B cell (primary cell): ENCODE measurements at regions not wholly inside any gene's neighbourhood (a gene's known extent, or its start where the extent isn't known, plus 50 kb on each side); places are given as distances from the start of the nearest gene placed in this dataset.

Source experiments
- ATAC-seq: fragments of 200-7000 bp; cut with Tn5 transposase; one replicate; pipeline ENCODE4 v1.10.0; 2021; ENCODE audit warnings: low read depth, mild to moderate bottlenecking, moderate number of reproducible peaks, moderate library complexity
- CTCF ChIA-PET: fragments of 350-600 bp; sonication (Branson Sonifier 250); formaldehyde crosslinking; loops from one replicate; lab custom pipeline; 2021; ENCODE audit warnings: antibody characterized with exemption, inconsistent platforms; lab: Charles Lee
- POLR2A ChIA-PET: fragments of 350-600 bp; sonication (Branson Sonifier 250); formaldehyde crosslinking; loops from one replicate; lab custom pipeline; 2021; ENCODE audit warnings: antibody characterized with exemption; lab: Charles Lee
- DNase-seq: peaks from one replicate; pipeline ENCODE4 v3.0.0; 2013
- H2AFZ ChIP-seq: 2 replicates; pipeline ENCODE4 v1.6.1; 2012; ENCODE audit warnings: mild to moderate bottlenecking, low read depth, low read length; ENCODE audit not compliant: insufficient read depth, poor library complexity, severe bottlenecking
- H3K27ac ChIP-seq, 2 donors: 1 replicate in 1 of 2; 2 replicates in 1 of 2; pipeline ENCODE4 v1.5.1; 2012 to 2013; ENCODE audit warnings: low read length in 2 of 2, mild to moderate bottlenecking in 2 of 2, moderate library complexity in 1 of 2
- H3K27me3 ChIP-seq, 4 experiments: fragments of 200-600 bp in 1 of 4; sonication (generic) in 1 of 4; replicated peaks in 1 of 4; 1 replicate in 2 of 4; 2 replicates in 2 of 4; pipeline versions ENCODE4 v1.6.1 to v1.7.0; 2013 to 2016; ENCODE audit warnings: low read length in 3 of 4, mild to moderate bottlenecking in 2 of 4, mixed read lengths in 1 of 4, moderate library complexity in 1 of 4; ENCODE audit not compliant: insufficient read depth in 4 of 4, control insufficient read depth in 3 of 4; ENCODE audit errors: control extremely low read depth in 1 of 4
- H3K36me3 ChIP-seq, 2 experiments: replicated peaks in 1 of 2; 1 replicate in 1 of 2; 2 replicates in 1 of 2; pipeline versions ENCODE4 v1.6.1 to v1.7.1; 2013; ENCODE audit warnings: low read length in 1 of 2; ENCODE audit not compliant: insufficient read depth in 2 of 2, control insufficient read depth in 1 of 2; ENCODE audit errors: control extremely low read depth in 1 of 2, extremely low read depth in 1 of 2
- H3K4me1 ChIP-seq, 2 donors: fragments of 200-600 bp in 1 of 2; sonication (generic) in 1 of 2; 1 replicate in 1 of 2; 2 replicates in 1 of 2; pipeline versions ENCODE4 v1.5.1 to v1.6.1; 2013 to 2017; ENCODE audit warnings: low read length in 2 of 2; ENCODE audit not compliant: control insufficient read depth in 2 of 2, insufficient read depth in 2 of 2
- H3K4me2 ChIP-seq: replicated peaks from 2 replicates; pipeline ENCODE3; 2012; ENCODE audit warnings: mild to moderate bottlenecking, low read depth, low read length; ENCODE audit not compliant: poor library complexity, severe bottlenecking
- H3K4me3 ChIP-seq, 5 experiments: fragments of 200-600 bp in 1 of 5; sonication (generic) in 1 of 5; 1 replicate in 3 of 5; 2 replicates in 2 of 5; pipeline versions ENCODE4 v1.5.1 to v1.7.0; 2011 to 2016; ENCODE audit warnings: low read length in 4 of 5, mild to moderate bottlenecking in 4 of 5, low read depth in 2 of 5, control low read depth in 1 of 5, moderate library complexity in 1 of 5; ENCODE audit not compliant: insufficient read depth in 1 of 5; ENCODE audit errors: control extremely low read depth in 1 of 5, extremely low read depth in 1 of 5
- H3K79me2 ChIP-seq: fragments of 200-600 bp; sonication (generic); one replicate; pipeline ENCODE4 v1.6.0; 2016; ENCODE audit warnings: low read length; ENCODE audit not compliant: control insufficient read depth, insufficient read depth
- H3K9ac ChIP-seq: fragments of 200-600 bp; sonication (generic); 2 replicates; pipeline ENCODE4 v1.6.1; 2017; ENCODE audit warnings: mild to moderate bottlenecking, low read length, moderate library complexity
- H3K9me3 ChIP-seq, 3 donors: one replicate each; pipeline versions ENCODE4 v1.6.1 to v1.7.1; 2013; ENCODE audit warnings: low read length in 2 of 3; ENCODE audit not compliant: control insufficient read depth in 2 of 3, insufficient read depth in 1 of 3; ENCODE audit errors: control extremely low read depth in 1 of 3
- H4K20me1 ChIP-seq: 2 replicates; pipeline ENCODE4 v1.6.0; 2012; ENCODE audit warnings: mild to moderate bottlenecking, low read length; ENCODE audit not compliant: insufficient read depth, control insufficient read depth, poor library complexity, severe bottlenecking
- H3K27ac Mint-ChIP-seq: one replicate; pipeline ENCODE4 v1.8.0; 2021; ENCODE audit warnings: mixed read lengths
- H3K27me3 Mint-ChIP-seq: one replicate; pipeline ENCODE4 v1.8.0; 2021; ENCODE audit warnings: mixed read lengths
- H3K4me1 Mint-ChIP-seq: one replicate; pipeline ENCODE4 v1.8.0; 2021; ENCODE audit warnings: mixed read lengths
- H3K4me3 Mint-ChIP-seq: one replicate; pipeline ENCODE4 v1.8.0; 2021; ENCODE audit warnings: mixed read lengths
- H3K9me3 Mint-ChIP-seq: one replicate; pipeline ENCODE4 v1.8.0; 2022; ENCODE audit warnings: mixed read lengths; ENCODE audit not compliant: insufficient read depth
- EZH2 ChIP-seq: IDR thresholded peaks from 2 replicates; pipeline ENCODE4 v1.6.1; 2012; ENCODE audit warnings: borderline replicate concordance, low read depth, mild to moderate bottlenecking, moderate library complexity, low read length; ENCODE audit not compliant: insufficient read depth, poor library complexity, severe bottlenecking
- WGBS: methylation state at CpG from one replicate; pipeline ENCODE4 v1.1.5; 2013; ENCODE audit warnings: missing lambda C conversion rate; ENCODE audit not compliant: insufficient coverage; 5-methylcytosine and 5-hydroxymethylcytosine counted together
- intact Hi-C: fragments of 100-400 bp; cut with micrococcal nuclease; formaldehyde crosslinking; loops from one replicate; pipeline ENCODE4 v1.10.0; 2022
- TF ChIP-seq, protein P1 (sequence below): fragments of 200-600 bp; IDR thresholded peaks from one replicate; pipeline ENCODE4 v1.8.0; 2022; ENCODE audit warnings: antibody characterized with exemption, mild to moderate bottlenecking

GRCh38 chr12:90896164-90896563 lies 58.8 kb downstream of the CCER1 start:
- TF ChIP-seq EZH2: no peak
- TF ChIP-seq, protein P1, sequence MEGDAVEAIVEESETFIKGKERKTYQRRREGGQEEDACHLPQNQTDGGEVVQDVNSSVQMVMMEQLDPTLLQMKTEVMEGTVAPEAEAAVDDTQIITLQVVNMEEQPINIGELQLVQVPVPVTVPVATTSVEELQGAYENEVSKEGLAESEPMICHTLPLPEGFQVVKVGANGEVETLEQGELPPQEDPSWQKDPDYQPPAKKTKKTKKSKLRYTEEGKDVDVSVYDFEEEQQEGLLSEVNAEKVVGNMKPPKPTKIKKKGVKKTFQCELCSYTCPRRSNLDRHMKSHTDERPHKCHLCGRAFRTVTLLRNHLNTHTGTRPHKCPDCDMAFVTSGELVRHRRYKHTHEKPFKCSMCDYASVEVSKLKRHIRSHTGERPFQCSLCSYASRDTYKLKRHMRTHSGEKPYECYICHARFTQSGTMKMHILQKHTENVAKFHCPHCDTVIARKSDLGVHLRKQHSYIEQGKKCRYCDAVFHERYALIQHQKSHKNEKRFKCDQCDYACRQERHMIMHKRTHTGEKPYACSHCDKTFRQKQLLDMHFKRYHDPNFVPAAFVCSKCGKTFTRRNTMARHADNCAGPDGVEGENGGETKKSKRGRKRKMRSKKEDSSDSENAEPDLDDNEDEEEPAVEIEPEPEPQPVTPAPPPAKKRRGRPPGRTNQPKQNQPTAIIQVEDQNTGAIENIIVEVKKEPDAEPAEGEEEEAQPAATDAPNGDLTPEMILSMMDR: no peak
- H3K4me2 ChIP-seq: no peak overlapping the region
- no peaks in the 10 kb centered on the region for H3K9me3 Mint-ChIP-seq
- H3K27me3 ChIP-seq: no peaks in the 10 kb centered on the region
- no peaks in the 10 kb centered on the region for H3K4me1 ChIP-seq
- intact Hi-C loops: no loop called here
- H2AFZ ChIP-seq: no peak overlapping the region
- ATAC-seq: no peak
- POLR2A ChIA-PET: no interaction called here
- H3K4me3 ChIP-seq: no peak overlapping the region
- H3K36me3 ChIP-seq: no peaks in the 10 kb centered on the region
- no peak overlapping the region for H3K27ac ChIP-seq
- CTCF ChIA-PET: no interaction called here
- H3K4me3 Mint-ChIP-seq: no peak overlapping the region
- H3K27me3 Mint-ChIP-seq: peaks cover 4% of the 10 kb centered on the region
- no peak overlapping the region for H3K27ac Mint-ChIP-seq
- no peak for DNase-seq
- H4K20me1 ChIP-seq: no peaks in the 10 kb centered on the region
- peaks cover 0 to 1% (median 0%) of the 10 kb centered on the region in 3 donors for H3K9me3 ChIP-seq
- no peaks in the 10 kb centered on the region for H3K79me2 ChIP-seq
- H3K4me1 Mint-ChIP-seq: no peaks in the 10 kb centered on the region
- H3K9ac ChIP-seq: no peak overlapping the region

DNA sequence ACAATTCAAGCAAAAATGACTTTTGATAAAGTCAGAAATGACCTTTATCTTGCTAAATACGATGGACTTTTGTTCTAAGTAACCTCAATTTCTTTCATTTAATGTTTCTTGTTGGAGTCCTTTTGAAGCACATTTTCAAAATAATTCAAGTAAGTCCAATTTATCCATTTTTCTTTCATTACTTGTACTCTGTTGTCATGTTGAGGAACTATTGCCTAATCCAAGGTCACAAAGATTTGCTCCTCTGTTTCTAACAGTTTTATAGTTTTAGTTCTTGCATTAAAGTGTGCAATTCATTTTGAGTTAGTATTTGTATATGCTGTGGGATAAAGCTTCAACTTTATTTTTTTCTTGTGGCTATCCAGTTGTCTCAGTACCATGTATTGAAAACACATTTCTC lies 66.7 kb downstream of the CCER1 start:
- H3K36me3 ChIP-seq: no peaks in the 10 kb centered on the region
- Mint-ChIP-seq H3K27ac (no peak overlapping the region), H3K27me3 (peaks cover 4% of the 10 kb centered on the region), H3K4me1 (no peaks in the 10 kb centered on the region), H3K4me3 (no peak overlapping the region), H3K9me3 (no peaks in the 10 kb centered on the region)
- no peaks in the 10 kb centered on the region for H3K9me3 ChIP-seq
- no peak overlapping the region for H3K4me3 ChIP-seq
- no peak overlapping the region for H3K27ac ChIP-seq
- no peak for ATAC-seq
- intact Hi-C loops: no loop called here
- no peaks in the 10 kb centered on the region for H4K20me1 ChIP-seq
- no peak overlapping the region for H2AFZ ChIP-seq
- WGBS: no CpG with 5 or more reads among the region's 1 CpG
- CTCF ChIA-PET: no interaction called here
- no peak overlapping the region for H3K4me2 ChIP-seq
- H3K79me2 ChIP-seq: no peaks in the 10 kb centered on the region
- no peaks in the 10 kb centered on the region for H3K4me1 ChIP-seq
- no peak overlapping the region for H3K9ac ChIP-seq
- no peak for DNase-seq
- POLR2A ChIA-PET: no interaction called here
- H3K27me3 ChIP-seq: no peaks in the 10 kb centered on the region
- TF ChIP-seq, protein P1: no peak
- no peak for TF ChIP-seq EZH2
